Endothelial cell of umbilical vein (primary cell): ENCODE measurements at regions not wholly inside any gene's neighbourhood (a gene's known extent, or its start where the extent isn't known, plus 50 kb on each side); places are given as distances from the start of the nearest gene placed in this dataset.

Experiments
- FOS ChIP-seq: IDR thresholded peaks from 2 replicates; pipeline ENCODE4 v1.6.1; 2011; ENCODE audit warnings: mild to moderate bottlenecking, low read length, moderate library complexity, borderline replicate concordance; ENCODE audit not compliant: insufficient read depth
- JUN ChIP-seq: IDR thresholded peaks from 2 replicates; pipeline ENCODE4 v1.6.1; 2011; ENCODE audit warnings: borderline replicate concordance, low read depth; ENCODE audit not compliant: insufficient read length, insufficient read depth
- POLR2A ChIP-seq: IDR thresholded peaks from 2 replicates; pipeline ENCODE4 v1.6.1; 2012; ENCODE audit warnings: low read depth, mild to moderate bottlenecking, control low read depth, low read length
- POLR2AphosphoS5 ChIP-seq: IDR thresholded peaks from 2 replicates; pipeline ENCODE4 v1.6.1; 2012; ENCODE audit warnings: low read depth, mild to moderate bottlenecking, control low read depth, low read length, moderate library complexity; ENCODE audit not compliant: insufficient read depth
- TF ChIP-seq, protein P1 (sequence below), 2 donors: IDR thresholded peaks; 1 replicate in 1 of 2; 2 replicates in 1 of 2; pipeline ENCODE4 v1.5.1; 2011; ENCODE audit warnings: low read length in 2 of 2, mild to moderate bottlenecking in 2 of 2, moderate library complexity in 2 of 2, control low read depth in 1 of 2, inconsistent platforms in 1 of 2, low read depth in 1 of 2; ENCODE audit not compliant: insufficient read depth in 1 of 2; ENCODE audit errors: extremely low read depth in 1 of 2

DNA sequence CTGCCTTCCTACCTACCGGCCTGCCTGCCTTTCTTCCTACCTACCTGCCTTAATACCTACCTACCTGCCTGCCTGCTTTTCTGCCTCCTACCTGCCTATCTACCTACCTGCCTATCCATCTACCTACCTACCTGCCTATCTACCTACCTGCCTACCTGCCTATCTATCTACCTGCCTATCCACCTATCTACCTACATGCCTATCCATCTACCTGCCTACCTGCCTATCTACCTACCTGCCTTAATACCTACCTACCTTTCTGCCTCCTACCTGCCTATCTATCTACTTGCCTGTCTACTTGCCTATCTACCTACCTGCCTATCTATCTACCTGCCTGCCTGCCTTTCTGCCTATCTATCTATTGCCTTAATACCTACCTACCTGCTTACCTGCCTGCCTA is 383.8 kb upstream of the PSMD7 start:
- TF ChIP-seq POLR2A (no peak), FOS (no peak), POLR2AphosphoS5 (no peak), JUN (no peak)
- TF ChIP-seq, protein P1, sequence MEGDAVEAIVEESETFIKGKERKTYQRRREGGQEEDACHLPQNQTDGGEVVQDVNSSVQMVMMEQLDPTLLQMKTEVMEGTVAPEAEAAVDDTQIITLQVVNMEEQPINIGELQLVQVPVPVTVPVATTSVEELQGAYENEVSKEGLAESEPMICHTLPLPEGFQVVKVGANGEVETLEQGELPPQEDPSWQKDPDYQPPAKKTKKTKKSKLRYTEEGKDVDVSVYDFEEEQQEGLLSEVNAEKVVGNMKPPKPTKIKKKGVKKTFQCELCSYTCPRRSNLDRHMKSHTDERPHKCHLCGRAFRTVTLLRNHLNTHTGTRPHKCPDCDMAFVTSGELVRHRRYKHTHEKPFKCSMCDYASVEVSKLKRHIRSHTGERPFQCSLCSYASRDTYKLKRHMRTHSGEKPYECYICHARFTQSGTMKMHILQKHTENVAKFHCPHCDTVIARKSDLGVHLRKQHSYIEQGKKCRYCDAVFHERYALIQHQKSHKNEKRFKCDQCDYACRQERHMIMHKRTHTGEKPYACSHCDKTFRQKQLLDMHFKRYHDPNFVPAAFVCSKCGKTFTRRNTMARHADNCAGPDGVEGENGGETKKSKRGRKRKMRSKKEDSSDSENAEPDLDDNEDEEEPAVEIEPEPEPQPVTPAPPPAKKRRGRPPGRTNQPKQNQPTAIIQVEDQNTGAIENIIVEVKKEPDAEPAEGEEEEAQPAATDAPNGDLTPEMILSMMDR (IDR thresholded peaks at IDR 0.05; ENCODE audit: extremely low read depth in 1 of 2, insufficient read depth in 1 of 2, low read depth in 1 of 2, low read length in 2 of 2) = no peak
